COLO668 (cell line): ENCODE measurements at regions not wholly inside any gene's neighbourhood (a gene's known extent, or its start where the extent isn't known, plus 50 kb on each side); places are given as distances from the start of the nearest gene placed in this dataset.

Experiments
- DNase-seq: peaks from one replicate; lab custom pipeline; 2025; ENCODE audit not compliant: unreplicated experiment; lab: John Stamatoyannopoulos, UW

DNA sequence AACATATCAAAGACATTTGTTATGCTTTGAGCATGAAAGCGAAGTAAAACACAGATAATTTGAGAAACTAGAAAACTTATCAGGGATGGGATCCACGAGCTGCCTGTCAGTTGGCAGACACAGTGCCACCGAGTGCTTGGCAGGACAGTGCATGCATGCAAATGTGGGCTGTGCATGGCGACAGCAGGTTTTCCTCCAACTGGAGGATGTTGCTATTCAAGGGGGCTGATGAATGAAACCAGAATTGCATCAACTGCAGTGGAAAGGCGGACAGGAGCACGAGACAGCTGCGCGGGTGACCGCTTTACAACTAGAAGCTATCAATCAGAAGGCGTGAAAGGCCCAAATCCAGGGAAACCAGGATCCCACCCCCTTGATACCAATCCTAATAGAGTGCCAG is 244.3 kb downstream of the NR2F2 start:
- no peak for DNase-seq

DNA sequence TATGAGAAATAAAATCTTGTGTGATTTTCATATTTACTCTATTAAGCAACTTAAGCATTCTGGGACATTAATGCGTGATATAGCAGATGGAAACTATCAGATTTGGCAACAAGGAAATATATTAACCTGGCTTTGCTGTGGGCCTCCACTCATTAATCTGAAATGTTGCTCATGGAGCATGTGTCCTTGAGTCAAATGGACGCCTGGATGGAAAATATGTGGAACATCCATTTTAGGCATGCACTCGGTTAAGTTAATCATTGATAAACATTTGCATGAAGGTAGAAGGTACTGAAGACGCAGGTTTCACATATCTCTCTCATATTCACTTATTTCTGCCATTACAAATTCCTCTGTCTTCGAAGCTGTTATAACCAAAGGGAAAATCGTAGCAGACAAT is 246.1 kb downstream of the NR2F2 start:
- DNase-seq: no peak

DNA sequence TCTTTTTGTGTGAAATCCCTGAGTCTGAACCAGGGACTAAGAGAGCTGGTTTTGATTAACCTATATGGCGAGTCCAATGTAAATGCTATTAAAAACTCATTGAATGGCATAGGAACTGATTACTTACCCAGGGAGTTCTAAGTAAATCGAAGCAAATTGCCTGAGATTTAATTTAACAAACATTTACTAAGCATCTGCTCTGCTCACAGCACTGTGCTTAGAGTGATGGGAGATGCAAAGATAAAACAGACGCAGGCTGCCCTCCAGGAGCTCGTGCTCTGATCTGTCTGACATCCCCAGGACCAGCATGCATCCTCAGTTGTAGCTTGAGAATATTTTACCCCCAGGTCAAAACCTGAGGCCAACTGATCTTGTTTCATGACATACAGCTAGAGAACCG is 247.9 kb downstream of the NR2F2 start:
- no peak for DNase-seq

DNA sequence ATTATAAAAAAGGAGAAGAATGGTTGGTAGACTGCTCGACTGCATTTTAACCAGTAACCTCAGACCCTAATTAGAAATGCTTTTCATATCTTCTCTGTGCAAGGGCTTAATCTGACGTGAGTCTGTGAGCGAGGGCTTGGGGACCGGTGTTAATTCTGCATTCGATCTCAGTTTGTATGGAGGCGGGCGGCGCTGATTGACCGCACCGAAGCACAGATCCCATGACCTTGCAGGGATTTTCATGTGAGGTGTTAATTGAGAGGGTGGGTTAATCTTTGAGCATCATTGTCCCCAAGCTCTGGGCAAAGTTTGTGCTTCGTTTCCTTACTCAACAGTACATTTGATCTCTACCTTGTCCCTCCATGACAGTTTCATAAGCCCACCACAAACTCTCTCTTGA is 250.9 kb downstream of the NR2F2 start:
- no peak for DNase-seq

DNA sequence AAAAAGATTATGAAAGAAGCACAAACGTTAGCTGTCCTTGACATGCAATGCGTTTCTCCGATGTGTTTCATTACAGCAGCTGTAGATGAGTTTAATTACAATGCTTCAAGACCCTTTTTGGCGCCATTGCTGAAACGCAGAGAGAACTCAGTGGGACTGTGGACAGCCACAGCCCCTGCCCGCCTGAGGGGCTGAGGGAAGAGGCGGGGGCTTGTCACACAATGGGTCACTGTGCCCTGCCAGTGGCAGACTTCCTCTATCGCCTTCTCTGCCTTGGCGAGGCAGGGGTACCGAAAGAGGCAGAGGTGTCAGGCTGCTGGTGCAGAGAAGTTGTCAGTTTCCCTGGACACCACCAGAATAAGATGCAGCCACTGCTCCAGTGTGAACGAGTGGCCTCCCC is 252.0 kb downstream of the NR2F2 start:
- no peak for DNase-seq

DNA sequence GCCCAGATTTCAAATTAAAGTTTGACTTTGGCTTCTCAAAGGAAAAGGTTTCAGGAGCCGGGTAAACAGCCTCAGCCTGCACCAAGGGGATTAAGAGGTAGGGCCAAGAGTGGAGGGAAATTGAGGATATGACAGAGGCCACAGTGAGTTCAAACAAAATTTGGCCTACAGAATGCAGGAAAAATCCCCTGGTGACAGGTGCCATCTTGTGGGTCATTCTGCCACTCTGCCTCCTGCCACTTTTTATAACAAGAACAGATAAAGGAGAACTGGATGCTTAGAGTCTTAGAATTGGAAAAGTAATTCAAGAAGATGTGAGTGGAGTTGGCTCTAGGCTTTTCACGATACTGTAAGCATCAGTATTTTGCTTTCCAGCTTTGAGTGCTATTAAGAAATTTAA is 253.2 kb downstream of the NR2F2 start:
- no peak for DNase-seq

DNA sequence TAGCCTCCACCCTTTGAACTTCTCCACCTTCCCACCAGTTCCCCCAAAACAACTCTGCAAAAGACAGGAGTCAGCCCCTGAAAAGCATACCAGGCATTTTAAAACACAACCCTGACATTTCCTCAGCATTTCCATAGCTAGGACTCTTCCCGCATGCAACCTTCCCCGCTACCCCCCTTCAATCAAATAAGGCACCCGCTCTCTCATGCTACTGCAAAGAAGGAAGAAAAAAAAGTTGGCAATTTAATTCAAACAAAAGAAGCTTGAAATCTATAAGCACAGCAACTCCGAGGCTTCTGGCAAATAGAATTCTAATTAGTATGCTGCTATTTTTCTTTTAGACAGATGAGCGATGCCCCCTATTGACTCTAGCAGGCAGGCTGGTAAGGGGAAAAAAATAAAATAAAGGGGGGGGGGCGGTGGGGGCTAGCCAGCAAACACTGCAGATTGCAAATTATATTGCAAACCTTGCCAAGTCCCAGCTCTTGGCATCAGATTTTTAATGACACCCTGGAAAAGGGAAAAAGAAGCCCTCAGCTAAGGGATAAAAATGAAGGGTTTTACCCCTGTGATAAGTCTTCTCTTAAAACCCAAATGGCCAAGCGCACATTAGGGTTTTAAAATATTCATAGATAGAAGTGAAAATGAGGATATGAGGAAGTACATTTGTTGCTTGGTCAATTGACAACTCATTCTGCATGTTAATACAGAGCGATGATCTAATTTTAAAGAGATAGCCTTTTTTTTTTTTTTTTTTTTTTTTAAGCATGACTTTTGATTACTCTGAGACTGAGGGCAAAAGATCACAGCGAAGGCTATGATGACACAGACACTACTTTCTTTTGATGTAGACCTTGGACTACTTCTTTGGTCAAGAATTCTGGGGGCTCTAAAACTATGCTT is 255.2 kb downstream of the NR2F2 start:
- no peak for DNase-seq

DNA sequence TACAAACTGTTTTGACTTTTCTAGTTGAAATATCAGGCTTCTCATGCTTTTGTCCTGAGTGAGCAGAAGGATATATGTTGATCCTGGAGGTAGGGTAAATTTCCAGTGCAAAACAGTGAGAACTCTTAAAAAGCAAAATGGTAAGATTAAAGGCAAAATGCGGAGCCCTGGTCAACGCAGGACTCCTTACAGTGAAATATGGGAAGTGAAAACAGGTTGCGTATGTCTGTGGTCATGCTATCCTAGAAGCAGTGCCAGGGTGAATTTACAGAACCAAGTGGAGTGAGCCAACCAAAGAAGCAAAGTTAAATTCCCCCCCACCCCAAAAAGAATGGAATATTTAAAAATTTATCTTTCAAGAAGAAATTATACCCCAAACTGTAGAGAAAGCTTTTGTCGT is 256.4 kb downstream of the NR2F2 start:
- no peak for DNase-seq

DNA sequence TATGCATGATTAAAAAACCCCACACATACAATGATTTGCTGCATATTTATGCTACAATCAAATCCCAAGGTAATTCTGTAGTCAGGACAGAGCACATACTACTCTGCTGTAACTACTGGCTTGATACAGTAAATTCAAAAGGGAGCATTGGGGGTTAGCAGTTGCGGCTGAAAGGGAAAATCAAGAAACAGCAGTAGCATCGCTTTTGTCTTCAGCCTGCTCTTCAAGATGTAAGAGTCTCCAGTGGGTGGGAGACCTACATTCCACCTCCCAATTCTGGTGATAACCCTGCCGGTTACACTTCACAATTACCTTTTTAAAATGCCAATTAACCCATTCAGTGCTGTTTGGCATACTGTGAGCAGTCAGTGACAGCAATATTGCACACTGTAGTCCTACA is 259.4 kb downstream of the NR2F2 start:
- no peak for DNase-seq

DNA sequence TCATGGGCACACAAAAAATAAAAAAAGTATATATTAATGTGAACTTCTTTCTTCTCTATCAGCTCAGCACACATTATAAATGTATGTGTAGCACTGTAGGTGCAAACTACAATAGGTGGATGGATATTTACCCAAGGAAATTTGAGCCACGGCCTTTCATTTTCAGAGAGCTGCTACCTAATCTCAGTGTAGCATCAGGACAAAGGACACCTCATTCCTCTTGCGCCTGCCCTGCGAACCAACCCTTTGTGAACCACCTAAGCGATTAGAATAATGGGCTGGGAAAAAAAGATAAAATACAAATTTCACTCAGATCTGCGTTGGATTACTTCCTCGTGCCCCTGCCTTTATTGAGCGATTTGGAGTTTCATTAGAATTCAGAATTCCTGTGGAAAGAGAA is 263.2 kb downstream of the NR2F2 start:
- peak; percentile 31 for DNase-seq

DNA sequence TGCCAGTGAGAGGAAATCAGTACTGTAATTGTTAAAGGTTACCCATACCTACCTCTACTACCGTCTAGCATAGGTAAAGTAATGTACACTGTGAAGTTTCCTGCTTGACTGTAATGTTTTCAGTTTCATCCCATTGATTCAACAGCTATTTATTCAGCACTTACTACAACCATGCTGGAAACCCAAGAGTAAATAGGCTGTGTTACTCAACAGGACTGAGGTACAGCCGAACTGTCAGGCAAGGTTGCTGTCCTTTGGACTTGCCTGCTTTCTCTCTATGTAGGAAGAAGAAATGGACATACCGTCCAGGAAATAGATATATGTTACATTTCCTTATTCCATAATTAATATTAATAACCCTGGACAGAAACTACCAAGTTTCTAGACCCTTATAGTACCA is 265.5 kb downstream of the NR2F2 start:
- DNase-seq: no peak

DNA sequence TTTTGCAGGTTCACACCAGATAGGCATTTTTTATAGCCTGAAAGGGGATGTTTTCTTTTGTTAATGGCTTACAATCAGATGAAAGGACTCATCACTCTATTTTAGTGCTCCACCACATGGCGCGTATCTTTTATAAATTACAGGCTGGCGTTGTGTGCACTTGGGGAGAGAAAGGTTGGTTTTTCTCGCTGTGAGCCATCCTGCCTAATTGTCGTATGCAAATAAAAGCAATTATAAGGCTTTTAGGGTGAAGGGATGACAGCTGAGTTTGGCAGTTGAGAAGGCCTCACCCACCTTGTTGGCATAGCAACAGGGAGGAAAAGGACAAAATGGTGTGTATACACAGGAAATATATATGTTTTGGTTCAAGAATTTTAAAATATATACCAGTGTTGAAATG is 268.0 kb downstream of the NR2F2 start:
- no peak for DNase-seq

DNA sequence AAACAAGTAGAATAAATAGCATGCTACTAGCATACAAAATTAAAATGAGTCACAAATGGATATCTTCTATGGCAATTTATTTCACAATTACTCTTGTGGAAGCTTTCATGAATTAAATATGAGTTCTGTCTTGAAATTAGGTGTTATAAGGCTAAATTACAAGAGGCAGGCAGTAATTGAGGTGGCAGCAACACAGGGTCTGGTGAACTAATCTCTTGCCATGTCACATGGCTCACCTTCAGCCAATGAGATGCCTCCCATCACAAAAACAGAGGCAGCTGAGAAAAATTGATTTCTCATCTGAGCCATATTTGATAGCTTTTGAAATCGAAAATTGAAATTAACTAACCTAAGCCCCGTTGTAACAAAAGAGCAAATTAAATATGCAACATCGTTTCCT is 268.8 kb downstream of the NR2F2 start:
- DNase-seq: no peak

DNA sequence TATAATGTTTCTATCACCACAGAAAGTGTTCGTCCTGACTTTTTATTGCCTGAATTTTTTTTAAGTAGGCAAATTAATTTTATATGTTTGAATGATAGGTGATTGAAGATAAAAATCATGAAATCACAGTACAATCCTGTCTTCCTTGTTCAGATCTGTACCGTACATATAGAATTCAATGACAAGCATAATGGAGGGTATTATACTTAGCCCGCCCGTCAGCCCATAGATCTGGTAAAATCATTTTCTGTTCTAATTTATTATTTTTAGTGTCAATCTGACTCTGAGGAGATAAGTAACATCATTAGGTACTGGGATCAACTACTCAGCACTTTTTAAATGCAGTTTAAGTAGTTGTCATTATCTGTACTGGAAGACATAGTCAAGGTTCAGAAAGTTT is 269.9 kb downstream of the NR2F2 start:
- no peak for DNase-seq

DNA sequence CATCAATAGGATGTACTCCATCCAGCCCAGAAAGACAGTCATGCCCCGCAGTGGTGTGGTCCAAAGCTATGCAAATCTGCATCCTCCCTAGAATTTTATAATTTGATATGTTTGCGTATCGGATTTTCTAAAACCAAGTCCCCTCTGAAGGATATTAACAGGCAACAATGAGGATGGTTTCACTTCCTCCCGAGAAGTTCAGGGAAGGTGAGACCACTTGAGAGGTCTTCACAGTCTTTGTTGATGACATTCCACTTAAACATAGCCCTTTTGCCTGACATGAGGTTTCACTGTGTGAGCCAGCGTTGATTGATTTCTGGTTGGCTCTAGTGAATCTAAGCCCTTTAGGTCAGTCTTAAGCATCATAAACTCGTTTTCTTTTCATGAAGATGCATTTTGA is 276.1 kb downstream of the NR2F2 start:
- no peak for DNase-seq

DNA sequence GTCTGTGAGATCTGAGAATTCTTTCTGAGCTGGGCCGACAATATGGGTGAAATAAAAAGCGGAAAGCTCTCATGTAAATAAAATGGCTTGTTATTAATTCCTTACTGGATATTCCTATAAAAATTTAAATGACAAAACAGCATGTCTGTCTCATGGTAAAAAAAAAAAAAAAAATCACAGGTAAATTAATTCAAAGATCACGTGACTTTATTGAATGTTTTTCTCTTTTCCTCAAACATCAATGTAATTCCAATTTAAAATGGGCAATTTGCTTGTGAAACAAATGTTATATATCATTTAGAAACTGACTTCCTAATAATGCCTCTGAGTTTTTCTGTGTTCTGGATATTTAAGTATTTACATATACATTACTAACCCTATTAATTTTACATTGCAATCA is 280.3 kb downstream of the NR2F2 start:
- DNase-seq: no peak

DNA sequence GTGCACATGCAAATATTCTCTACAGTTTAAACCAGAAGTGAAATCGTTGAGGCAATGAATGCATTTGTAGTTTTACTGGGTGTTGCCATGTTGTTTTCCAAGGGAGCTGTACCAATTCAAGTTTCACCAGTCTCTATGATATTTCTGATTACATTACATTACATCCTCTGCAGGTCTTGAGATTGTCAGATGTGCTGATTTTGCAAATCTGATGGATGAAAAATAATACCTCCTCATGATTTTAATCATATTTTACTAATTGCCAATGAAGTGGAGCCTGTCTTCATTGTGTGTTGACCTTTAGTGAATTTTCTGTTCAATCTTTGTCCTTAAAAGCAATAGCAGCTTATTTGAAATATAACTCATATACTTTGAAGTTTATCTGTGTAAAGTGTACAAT is 282.4 kb downstream of the NR2F2 start:
- no peak for DNase-seq

DNA sequence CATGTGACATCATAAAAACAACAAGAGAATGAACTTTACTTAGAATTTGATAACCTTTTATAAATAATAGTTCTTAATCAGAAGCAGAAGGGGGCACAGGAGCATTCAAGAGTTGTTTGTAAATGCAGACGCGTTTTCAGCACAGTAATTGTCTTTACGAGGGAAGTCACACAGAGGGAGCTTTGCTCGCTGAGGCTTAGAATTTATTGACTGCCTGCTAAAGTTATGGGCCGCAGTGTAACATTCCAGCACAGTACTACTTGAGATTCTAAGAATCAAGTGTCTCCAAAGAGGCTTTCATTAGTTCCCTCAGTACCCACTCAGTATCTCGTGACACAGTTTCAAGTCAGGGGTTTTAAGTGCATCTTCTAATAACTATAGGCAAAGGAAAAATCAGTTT is 288.7 kb downstream of the NR2F2 start:
- DNase-seq: no peak

DNA sequence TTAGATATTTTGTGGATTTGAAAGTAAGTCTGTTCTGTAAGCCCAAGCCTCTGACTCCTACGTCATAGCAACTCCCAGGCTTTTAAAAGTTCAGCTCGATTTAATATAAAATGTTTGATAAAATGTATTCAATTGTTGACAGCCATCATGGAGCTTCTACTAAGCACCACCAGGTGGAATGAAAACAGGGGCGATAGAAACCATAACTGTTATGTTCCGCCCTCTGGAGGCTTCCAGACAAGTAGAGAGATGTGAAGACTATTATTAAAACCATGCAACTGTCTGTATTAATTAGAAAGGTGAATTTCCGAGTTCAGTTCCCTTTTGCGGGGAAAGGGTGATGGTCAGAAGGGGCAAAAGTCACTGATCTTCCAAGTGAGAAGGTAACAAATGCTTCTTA is 292.2 kb downstream of the NR2F2 start:
- DNase-seq: no peak

DNA sequence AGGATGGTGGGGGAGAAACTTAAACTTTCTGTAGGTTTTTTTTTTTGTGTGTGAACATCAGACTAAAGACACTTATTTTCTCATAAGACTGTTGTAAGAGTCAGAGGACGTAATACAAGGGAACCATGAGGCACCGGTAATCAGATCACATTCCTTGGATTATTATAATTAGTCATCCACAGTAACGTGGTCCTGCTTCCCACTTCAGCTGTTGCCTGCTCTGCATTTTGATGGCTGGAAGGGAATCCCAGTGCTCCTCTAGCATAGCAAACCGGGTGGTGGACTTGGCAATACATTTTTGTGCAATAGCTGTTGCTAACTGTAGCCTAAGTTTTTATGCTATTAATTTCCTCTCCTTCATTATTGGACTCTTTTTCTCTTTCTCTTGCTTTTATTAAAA is 294.8 kb downstream of the NR2F2 start:
- no peak for DNase-seq

DNA sequence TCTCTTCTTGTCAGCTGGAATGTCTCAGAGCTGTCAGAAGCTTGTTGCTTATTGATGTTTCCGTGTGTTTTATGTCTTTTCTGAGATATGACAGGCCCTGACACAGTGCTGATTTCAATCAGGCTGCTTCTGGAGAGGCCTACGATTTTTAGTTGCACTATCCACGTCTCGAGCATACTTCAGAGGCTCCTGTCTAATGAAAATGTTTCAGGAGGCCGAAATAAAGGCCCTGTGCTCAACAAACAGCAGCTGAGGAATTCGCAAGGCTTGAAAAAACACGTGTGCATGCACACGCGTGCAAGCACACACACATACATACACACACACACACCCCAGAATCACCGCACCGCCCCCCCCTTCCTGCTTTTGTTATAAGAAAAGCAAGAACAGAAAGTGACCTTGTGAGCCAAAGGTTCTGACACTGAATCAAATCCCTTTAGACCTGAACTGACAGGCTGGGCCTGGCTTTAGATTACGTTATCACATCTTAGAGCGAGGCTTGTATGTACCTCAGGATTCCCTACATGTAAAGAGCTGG is 296.6 kb downstream of the NR2F2 start:
- DNase-seq: no peak

DNA sequence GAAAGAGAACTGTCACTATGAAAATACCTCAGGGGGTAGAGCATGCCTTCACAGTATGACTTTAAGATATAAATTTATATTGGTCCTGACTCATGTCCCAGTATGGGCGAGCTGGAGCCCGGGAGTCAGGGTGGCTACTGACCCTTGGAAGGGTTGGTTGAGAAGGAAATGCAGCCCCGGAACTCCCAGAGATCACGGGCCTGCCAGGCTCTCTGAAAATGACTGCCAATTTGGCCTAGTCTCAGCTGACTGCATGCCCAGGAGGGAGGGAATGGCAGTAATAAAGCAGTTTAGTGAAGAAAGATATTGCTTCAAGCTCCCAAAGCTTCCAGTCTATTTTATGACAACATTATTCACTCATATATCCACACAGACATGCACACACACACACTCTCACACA is 299.0 kb downstream of the NR2F2 start:
- DNase-seq: no peak

DNA sequence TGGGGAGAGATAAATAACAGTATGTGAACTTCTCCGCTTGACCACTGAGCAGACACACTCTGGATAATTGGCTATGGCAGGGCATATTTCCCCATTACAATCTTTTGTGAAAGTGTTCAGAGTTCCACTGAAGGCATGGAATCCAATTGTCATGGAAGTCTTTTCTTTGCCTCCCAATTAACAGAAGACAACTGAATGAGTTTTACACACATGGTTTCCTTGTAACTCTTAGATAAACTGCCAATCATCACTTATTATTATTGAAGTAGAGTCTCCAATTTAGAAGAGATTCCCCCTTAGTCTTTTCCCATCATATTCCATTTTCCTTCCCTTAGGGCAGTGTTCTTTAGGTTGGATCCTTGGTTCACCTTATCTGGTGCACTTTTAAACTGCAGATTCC is 308.3 kb downstream of the NR2F2 start:
- no peak for DNase-seq
